Thyroid gland (tissue), 4 donors: ENCODE measurements at regions not wholly inside any gene's neighbourhood (a gene's known extent, or its start where the extent isn't known, plus 50 kb on each side); places are given as distances from the start of the nearest gene placed in this dataset.

ENCODE experiments used
- CTCF ChIP-seq, 6 experiments: fragments of 200-600 bp in 3 of 6; fragments of 450-650 bp in 3 of 6; sonication (generic) in 3 of 6; IDR thresholded peaks; one replicate each; pipeline ENCODE4 v1.5.1; 2016 to 2019; ENCODE audit warnings: antibody characterized with exemption in 6 of 6, mild to moderate bottlenecking in 2 of 6, inconsistent platforms in 1 of 6, moderate library complexity in 1 of 6
- POLR2A ChIP-seq, 2 donors: fragments of 450-650 bp; IDR thresholded peaks; one replicate each; pipeline ENCODE4 v1.6.1; 2017; ENCODE audit warnings: antibody characterized with exemption in 2 of 2, mild to moderate bottlenecking in 2 of 2, moderate library complexity in 1 of 2

- TF ChIP-seq CTCF (IDR thresholded peaks at IDR 0.05) (no peak), POLR2A (IDR thresholded peaks at IDR 0.05) (no peak)
Measured at GRCh38 chr3:68062926-68063325, 408.5 kb upstream of the SUCLG2 start.
